GM19240 (cell line): ENCODE measurements at regions not wholly inside any gene's neighbourhood (a gene's known extent, or its start where the extent isn't known, plus 50 kb on each side); places are given as distances from the start of the nearest gene placed in this dataset.

Experiments used
- DNase-seq: peaks from one replicate; pipeline ENCODE4 v3.0.0; 2011; ENCODE audit warnings: low spot score; ENCODE audit not compliant: insufficient read length

DNA sequence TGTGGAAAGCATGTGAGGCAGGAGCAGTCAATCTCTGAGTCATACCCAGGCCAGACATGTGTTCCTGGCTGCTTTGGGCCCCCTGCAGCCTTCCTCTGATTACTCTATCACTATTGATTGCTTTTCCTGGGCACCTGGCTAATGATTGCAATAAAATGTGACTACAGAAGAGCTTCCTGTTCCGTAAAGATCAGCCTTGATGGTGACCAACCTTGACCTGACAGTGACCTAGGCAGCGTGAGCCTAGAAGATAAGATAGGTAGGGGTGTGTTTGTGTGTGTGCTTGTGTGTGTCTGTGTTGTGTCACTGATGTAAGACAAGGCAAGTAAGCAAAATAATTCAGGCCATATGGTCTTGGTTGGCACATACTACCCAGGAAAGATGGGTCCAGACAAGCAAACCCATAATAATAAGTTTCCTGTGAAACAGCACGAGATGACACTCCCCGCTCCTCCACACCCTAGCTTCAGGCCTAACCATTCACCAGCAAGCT lies 367.7 kb upstream of the CDH11 start:
- no peak for DNase-seq

DNA sequence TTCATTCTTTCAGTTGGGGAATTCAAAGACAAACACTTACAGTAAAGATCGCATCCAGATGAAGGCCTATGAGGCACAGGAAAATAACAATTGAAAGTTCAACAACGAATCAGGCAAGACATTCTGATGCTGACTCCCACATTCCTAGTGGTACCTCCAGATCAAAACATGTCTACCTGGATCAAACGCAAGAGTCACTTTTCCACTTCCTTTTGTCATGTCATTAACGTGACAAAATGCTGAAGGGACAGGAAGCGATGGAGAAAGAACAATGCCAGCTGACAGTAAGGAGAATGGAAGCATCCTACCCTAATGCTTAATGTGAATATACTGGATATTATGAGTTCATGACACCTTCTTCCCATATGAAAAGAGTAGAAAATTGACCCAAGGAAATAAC lies 365.4 kb upstream of the CDH11 start:
- no peak for DNase-seq

DNA sequence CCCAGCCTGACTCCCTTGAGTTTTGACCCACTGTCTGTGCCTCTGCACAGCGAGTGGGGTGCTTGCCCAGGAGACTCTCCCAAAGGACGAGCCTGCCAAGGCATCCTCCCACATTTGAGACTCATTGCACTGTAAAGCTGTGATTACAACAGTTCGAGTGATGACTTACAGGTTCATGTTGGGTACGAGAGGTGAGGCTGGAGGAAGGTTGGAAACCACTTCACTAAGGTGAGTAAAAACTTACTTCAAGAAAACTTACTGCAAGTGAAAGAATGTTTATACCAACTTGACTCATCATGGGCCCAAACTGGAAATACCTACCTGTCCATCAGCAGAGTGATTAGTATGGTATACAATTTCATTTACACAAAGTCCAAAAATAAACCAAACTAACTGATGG lies 360.1 kb upstream of the CDH11 start:
- DNase-seq: no peak

DNA sequence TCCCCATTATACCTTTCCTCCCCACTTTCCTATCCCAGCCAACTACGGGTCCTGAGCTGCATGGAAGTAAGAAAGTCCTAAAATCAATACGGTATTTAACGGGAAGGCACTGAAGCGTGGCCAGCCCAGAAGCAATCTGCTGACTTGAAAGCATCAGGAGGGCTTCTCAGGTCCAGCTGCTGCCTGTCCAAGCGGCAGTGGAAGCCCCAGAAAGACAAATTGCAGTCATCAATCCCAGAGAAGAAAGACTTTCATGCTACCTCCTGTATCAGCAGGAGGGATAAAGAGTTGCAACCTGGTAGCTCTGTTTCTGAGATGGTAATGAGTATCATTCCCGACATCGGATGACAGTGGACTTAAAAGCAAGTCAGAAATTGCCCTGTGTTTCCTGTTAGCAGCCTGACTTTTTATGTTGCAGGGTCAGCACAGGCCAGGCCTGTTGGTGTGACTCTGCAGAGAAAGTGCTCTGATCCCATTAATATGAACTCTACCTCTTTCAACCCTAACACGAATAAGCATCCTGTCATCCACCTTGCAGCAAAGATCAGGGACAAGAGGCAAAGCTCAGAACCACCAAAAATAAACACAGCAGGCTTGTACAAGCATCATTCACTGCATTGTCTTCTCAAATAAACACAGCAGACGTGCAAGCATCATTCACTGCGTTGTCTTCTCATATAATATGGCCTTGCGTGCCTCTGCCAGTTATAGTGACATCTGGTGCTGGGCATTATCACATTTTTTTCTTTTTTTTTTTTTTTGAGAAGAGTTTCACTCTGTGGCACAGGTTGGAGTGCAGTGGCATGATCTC lies 358.6 kb upstream of the CDH11 start:
- no peak for DNase-seq

DNA sequence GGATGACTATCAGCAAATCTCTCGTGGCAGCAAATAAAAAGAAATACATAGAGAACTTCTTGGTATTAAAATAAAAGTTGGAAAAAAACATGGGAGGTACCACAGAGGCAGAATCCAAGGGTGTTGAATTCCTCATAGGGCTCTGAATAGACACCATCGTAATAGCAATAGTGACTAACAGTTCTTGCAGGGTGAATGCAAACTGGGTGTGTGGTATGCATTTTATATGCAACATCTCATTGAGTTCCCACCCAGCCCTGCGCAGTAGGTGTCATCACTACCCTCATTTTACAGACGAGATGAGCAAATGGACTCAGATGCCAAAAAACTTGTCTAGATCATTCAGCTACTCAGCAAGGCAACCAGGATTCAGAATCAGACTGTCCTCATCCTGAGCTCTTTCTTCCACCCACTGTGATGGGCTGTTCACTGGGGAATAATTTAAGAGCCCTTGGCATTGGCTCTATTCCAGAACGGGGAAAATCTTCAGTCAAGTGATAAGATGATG lies 354.6 kb upstream of the CDH11 start:
- no peak for DNase-seq

DNA sequence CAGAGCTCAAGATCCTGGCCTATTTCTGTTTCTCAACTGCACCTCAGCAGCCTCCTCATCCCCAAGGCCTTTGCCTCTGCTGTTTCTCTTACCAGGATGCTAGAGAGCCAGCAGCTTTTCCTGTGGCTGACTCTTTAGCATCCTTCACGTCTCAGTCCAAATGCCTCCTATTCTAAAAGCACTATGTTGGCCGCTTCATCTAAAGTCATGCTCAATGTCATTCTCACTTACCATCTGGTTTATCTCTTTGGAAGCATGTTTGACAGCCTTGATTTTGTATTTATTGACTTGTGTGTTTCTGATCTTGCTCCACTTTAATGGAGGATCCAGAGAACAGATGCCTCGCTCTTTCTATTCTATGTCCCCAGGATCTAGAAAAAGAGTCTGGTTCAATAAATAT lies 351.8 kb upstream of the CDH11 start:
- no peak for DNase-seq

DNA sequence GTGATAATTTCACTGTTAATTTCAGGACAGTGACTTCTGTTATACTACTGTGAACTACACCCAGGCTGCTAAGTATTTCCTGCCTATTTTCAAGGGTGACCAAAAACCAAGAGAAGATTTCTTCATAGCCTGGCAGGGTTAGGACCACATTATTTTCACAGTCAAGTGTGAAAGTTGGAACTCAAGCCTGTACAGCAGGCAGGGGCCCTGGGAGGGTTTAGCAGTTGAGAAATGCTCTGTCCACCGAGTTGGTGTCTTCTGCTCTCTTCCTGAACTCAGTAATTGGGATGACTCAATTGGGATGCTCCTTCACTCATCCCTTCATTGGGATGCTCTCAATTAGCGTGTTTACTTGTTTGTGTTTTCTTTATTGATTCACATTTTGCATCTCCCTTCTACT lies 347.3 kb upstream of the CDH11 start:
- DNase-seq: no peak

DNA sequence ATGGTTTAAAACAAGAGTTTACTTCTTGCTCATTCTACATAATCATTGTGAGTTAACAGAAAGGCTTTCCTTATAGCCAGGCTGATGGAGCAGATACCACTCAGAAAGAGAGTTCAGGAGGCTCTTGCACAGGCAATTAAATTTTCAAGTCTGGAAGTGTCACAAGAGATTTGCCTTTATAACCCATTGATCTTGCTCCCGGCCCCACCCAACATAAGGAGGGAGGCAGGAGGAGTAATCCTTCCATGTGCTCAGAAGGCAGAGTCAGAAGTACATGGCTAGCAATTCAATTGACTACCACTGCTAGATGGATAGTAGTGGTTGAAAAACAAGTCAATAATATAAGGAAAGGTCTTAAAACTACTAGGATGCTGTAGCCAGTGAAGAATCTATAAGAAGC lies 346.3 kb upstream of the CDH11 start:
- no peak for DNase-seq

DNA sequence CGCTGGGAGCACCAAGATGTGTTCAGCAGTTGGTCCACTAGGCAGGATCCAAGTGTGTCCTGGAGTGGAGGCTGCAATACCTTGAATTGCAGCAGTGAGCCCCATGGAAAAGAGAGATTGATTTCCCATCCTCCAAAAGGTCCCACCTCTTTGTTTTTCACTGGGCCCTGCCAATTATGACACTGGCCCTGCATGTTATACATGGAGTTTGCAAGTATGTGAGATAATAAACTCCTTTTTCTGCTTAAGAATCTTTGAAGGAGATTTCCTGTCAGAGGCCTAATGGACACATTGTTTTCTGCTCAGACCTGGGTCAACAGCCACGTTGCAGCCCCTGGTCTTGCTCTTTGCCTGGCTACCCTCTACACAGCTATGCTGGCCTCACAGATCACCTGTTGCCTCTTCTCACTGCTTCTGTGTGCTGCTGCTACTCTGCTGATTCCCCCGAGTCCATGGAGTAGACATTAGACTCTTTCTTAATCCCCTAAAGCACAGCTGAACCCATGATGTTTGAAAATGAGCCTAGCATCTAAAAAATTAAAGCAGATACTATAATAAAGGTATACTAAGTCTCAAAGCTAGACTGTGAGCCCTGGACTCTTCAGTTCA lies 341.9 kb upstream of the CDH11 start:
- no peak for DNase-seq

DNA sequence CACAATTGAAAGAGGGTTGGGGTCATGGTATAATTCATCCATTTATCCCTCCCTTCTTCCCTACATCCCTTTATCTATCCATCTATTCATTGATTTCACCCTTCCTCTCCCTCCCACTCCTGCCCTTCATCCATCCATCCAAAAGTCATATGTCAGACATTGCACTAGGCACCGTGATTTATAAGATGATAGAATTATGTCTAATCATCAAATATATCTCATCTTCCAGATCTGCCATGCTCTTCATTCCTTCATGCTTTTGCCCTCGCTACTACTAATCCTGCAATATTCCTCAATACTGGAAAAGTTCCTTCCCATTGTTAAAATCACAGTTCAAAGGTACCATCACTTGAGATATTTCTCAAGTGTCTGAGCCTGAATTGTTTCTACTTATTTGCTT lies 335.2 kb upstream of the CDH11 start:
- DNase-seq: no peak

DNA sequence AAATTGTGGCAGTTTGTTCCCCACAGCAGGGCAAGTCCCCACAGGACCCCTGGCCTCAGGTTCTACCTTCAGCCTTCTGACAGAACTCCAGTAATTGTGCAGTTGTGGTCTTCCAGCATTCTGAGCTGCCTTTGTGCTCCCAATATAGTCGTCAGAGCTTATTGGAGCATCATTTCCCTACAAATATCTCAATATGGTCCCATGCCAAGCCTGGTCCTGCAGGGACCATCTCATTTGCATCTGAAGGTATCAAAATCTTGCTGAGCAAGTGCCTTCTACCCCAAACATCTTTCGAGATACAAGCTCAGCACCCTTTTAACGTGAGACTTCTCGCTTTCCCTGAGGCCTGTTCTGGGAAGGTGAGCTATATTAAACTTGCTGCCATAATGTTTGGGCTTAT lies 333.9 kb upstream of the CDH11 start:
- no peak for DNase-seq

DNA sequence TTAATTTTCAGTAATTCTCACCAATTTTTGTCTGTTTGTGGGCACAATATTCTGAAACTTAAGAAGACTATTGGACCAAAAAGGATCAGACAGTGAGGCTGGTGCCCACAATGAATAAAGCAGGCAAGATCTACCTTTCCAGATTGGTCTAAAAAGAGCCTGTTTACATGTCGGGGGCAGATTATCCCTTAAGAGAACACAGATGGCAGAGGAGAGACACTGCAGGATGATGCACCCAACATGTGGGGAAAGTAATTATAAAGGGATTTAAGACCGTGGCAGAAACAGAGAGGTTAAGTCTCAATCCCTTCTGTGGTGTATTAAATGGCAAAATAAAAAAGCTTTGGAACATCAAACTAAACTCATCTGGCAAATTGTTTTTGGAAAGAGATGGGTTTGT lies 331.8 kb upstream of the CDH11 start:
- no peak for DNase-seq

DNA sequence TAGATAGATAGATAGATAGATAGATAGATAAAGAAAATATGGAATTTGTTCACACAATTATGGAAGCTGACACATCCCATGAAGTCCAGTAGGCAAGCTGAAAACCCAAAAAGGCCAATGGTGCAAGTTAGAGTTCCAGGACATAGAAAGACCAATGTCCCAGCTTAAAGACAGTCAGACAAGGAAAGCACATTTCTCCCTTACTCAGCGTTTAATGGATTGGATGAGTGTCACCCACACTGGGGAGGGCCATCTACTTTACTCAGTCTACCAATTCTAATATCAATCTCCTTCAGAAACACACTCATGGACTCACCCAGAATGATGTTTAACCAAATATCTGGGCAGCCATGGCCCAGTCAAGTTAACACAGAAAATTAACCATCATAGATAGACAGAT lies 327.7 kb upstream of the CDH11 start:
- DNase-seq: no peak

DNA sequence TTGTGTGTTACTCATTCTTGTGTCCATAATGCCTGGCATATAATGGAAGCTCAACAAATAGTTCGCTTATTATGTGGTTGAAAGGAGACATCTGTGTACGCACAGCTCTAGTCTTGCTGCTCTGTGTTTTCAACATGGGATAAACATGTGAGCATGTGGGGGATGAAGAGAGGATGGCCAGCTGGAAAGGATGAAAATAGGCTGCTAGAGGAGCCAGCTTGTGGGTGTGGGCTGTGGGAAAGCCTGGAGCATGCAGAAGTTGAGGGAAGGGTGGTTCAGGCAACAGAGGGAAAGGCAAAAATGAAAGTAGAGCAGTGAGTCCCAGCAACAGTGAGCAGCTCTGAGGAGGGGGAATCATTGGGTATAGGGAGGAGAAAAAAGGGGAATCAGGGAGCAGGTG lies 324.6 kb upstream of the CDH11 start:
- no peak for DNase-seq

DNA sequence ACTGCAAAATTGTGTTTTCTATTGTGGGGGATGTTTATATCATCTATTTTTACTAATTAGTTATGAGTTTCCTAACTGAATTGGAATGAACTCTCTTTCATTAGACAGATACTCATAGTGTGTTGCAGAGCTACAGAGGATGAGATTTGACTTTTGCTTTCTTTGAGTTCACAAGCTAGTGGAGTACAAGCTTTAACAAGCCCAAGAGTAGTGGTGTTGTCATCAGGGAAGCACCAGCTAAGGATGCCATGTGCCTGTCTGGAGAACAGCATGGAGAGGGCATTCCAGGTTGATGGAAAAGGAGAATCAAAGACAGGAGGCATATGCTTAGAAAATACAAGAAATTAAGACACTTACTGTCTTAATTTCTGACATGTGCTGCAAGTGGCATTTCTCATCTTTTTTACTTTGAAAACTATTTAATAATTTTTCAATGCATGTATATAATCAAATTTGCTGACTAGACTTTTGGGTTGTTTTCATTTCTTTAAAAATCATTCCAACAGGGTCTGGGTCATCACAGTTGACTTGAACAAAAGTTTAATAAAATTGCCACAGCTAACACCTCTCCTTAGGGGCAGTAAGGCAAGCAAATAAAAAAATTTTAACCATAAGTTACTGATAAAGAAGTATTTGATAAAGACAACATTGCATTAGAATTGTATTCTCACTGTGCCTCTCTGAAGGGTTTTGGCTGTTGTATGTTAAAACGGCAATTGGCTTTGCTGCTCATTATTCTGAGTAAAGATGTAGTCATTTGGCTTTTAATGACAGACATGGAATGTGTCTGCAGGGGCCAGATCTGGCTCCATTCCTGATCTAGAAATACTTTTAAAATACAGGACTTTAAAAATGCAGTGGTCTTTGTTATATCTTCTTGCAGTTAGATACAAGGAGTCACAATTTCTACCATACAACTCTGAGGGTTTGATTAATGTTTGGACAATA lies 323.7 kb upstream of the CDH11 start:
- no peak for DNase-seq

DNA sequence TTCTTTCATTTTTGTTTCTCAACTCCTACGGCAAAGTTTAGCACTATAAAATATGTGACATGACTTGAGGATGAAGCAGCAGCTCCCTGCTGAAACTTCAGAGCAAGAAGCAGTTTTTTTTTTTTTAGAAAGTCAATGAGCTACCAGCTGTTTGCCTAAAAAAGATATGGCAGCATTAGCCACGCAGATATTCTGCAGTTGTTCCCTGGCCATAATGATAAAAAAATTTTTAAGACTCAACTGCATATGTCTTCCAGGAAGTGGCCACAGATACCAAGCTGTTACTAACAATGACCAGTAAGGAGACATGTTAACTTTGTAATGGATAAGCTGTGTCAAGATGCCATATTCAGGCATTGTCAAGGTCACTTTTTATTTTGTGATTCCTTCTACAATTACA lies 319.6 kb upstream of the CDH11 start:
- DNase-seq: no peak

DNA sequence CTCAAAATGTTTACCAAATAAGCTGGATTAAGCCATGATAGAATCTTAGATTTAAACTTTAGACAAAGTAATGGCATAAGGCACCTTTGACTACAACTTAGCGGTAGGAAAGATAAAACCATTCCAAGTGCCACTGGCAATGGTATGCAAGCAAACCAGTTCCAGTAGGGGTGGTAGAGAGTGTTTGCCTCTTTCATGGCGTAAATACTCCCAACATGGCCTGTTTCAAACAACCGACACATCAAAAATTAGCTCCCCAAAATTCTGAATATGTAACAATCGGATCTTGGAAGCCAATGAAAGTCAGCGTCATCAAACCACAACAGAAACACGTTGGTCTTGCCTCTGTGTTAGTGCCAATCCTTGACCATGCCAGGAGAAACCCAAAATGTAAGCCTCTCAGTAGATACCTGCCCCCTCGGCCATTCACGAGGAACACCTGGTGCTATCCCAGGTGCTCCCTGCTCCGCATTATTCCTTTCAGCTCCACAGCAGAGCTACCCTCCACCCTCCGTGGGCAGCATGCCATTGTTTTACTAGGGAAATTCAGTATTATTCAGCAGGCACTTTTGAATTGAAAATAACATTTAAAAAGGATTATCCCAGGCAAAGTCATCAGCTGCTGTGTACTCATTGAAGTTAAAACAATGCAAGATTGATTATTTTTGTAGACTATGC lies 307.8 kb upstream of the CDH11 start:
- no peak for DNase-seq

DNA sequence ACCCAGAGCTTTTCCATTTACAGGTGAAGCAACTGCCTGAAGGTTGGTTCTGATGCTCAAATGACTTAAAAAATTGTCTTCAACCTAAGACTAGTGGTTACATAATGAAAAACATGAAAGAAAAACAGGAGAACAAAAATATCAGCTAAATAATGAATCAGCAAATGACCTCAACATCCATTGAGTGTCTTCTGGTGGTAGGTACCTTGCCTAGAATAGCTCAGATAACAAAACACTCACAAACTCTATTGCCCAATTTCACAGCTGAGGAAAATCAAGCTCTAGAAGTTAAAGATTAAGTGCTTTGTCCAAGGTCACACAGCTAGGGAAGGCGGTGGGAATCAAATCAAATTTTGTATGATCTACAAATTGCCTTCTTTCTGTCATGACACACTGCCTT lies 304.6 kb upstream of the CDH11 start:
- DNase-seq: no peak

DNA sequence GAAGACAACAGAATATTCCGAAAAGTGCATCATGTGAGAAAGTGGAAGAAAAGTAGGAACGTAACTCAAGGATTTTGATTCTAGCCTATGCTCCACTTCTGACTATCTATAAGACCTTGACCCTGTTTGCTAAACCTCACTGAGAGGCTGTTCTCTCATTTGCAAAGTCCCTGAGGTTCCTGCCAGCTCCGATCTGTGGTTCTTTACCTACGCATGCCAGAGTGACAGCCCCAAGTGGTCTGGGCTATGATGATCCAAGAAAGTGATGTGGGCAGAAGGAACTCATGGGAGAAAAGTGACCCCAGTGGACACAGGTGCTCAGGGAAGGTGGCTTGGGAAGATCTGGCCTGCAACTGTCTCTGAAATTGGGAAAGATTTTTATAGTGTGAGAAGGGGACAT lies 301.1 kb upstream of the CDH11 start:
- DNase-seq: no peak

DNA sequence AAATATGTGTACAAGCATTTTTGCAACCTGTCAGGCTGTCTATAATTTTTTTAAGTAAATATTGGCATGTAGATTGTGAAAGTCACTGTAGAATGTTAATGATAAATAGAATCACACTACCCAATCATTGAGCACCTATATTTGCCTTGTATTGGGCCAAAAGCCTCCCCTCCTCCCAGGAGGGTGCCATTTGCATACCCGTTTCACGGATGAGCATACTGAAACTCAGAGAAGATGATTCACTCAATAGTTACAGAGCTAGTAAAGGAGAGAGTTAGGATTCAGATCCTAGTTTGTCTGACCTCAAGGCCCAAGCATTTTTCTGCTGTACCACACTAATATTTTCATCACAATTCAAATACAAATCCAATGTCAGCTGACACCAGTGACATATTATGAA lies 299.7 kb upstream of the CDH11 start:
- DNase-seq: no peak

DNA sequence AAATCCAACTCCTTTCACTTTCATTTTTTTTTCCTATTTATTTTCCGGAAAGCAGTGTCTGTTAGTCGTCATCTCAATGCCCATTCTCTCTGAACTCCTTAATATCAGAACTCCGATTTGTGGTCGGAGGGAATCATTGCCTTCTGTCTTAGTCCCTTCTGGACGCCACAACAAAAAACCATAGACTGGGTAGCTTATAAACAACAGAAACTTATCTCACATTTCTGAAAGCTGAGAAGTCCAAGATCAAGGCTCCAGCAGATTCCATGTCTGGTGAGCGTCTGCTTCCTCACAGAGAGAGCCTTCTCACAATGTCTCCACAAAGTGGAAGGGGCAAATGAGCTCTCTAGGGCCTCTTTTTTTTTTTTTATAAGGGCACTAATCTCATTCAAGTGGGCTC lies 296.6 kb upstream of the CDH11 start:
- no peak for DNase-seq
